Nephron progenitor cell (in vitro differentiated cells): ENCODE measurements at regions not wholly inside any gene's neighbourhood (a gene's known extent, or its start where the extent isn't known, plus 50 kb on each side); places are given as distances from the start of the nearest gene placed in this dataset.

Experiments
- DNase-seq: peaks from one replicate; pipeline ENCODE4 v3.0.0; 2021
- H3K27ac Mint-ChIP-seq: 2 replicates; pipeline ENCODE4 v1.8.0; 2021; ENCODE audit warnings: mild to moderate bottlenecking, moderate library complexity, mixed read lengths
- H3K27me3 Mint-ChIP-seq: 2 replicates; pipeline ENCODE4 v1.8.0; 2021; ENCODE audit warnings: mild to moderate bottlenecking, low read depth, mixed read lengths; ENCODE audit not compliant: poor library complexity
- H3K36me3 Mint-ChIP-seq: 2 replicates; pipeline ENCODE4 v1.8.0; 2021; ENCODE audit warnings: low read depth, mixed read lengths
- H3K4me1 Mint-ChIP-seq: 2 replicates; pipeline ENCODE4 v1.8.0; 2021; ENCODE audit warnings: mixed read lengths
- H3K4me3 Mint-ChIP-seq: 2 replicates; pipeline ENCODE4 v1.8.0; 2021; ENCODE audit warnings: mild to moderate bottlenecking, moderate library complexity, mixed read lengths
- H3K9me3 Mint-ChIP-seq: 2 replicates; pipeline ENCODE4 v1.8.0; 2021; ENCODE audit warnings: mild to moderate bottlenecking, moderate library complexity, mixed read lengths
- TF ChIP-seq, protein P1 (sequence below): fragments of 200-600 bp; sonication (generic); IDR thresholded peaks from 2 replicates; pipeline ENCODE4 v1.5.0; 2021; ENCODE audit warnings: antibody characterized with exemption

- Mint-ChIP-seq H3K4me3 (peak overlapping the region; percentile 53), H3K4me1 (peaks cover 26% of the 10 kb centered on the region), H3K36me3 (peaks cover 14% of the 10 kb centered on the region), H3K27me3 (no peaks in the 10 kb centered on the region), H3K27ac (peak overlapping the region; percentile 86), H3K9me3 (peaks cover 34% of the 10 kb centered on the region)
- DNase-seq, result no peak
- TF ChIP-seq, protein P1, sequence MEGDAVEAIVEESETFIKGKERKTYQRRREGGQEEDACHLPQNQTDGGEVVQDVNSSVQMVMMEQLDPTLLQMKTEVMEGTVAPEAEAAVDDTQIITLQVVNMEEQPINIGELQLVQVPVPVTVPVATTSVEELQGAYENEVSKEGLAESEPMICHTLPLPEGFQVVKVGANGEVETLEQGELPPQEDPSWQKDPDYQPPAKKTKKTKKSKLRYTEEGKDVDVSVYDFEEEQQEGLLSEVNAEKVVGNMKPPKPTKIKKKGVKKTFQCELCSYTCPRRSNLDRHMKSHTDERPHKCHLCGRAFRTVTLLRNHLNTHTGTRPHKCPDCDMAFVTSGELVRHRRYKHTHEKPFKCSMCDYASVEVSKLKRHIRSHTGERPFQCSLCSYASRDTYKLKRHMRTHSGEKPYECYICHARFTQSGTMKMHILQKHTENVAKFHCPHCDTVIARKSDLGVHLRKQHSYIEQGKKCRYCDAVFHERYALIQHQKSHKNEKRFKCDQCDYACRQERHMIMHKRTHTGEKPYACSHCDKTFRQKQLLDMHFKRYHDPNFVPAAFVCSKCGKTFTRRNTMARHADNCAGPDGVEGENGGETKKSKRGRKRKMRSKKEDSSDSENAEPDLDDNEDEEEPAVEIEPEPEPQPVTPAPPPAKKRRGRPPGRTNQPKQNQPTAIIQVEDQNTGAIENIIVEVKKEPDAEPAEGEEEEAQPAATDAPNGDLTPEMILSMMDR, result no peak
Observed at GRCh38 chr3:26245236-26245635, 377.3 kb upstream of the LRRC3B start.

DNA sequence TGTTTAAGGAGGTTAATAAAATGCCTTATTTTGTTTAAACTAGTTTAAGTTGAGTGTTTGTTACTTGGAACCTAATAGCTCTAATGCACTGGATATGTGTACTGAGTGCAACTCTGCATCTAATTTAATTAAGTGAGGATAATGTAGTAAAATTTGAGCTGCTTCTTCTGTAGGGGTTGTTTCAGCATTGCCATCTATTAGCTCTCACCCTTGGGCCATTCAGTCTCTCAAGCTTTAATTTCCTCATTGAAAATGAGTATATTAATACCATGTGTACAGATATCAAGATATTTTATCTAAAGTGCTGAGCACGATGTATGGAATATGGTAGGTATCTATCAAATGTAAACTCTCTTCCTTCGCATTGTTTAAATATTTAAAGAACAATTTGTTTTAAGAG is 375.7 kb upstream of the LRRC3B start:
- TF ChIP-seq, protein P1, result no peak
- peaks cover 26% of the 10 kb centered on the region for H3K4me1 Mint-ChIP-seq
- H3K27me3 Mint-ChIP-seq, result no peaks in the 10 kb centered on the region
- H3K4me3 Mint-ChIP-seq, result no peak overlapping the region
- no peak for DNase-seq
- H3K9me3 Mint-ChIP-seq, result peaks cover 30% of the 10 kb centered on the region
- H3K27ac Mint-ChIP-seq, result no peak overlapping the region
- peaks cover 14% of the 10 kb centered on the region for H3K36me3 Mint-ChIP-seq

- no peak for DNase-seq
- Mint-ChIP-seq H3K4me1 (peaks cover 26% of the 10 kb centered on the region), H3K36me3 (peaks cover 14% of the 10 kb centered on the region), H3K27ac (no peak overlapping the region), H3K4me3 (no peak overlapping the region), H3K27me3 (no peaks in the 10 kb centered on the region), H3K9me3 (peaks cover 22% of the 10 kb centered on the region)
- TF ChIP-seq, protein P1, result no peak
Observed at GRCh38 chr3:26247712-26248111, 374.9 kb upstream of the LRRC3B start.

GRCh38 chr3:26252001-26252400 is 370.6 kb upstream of the LRRC3B start:
- H3K4me1 Mint-ChIP-seq, result peaks cover 18% of the 10 kb centered on the region
- TF ChIP-seq, protein P1, result no peak
- H3K36me3 Mint-ChIP-seq, result no peaks in the 10 kb centered on the region
- no peak for DNase-seq
- H3K27me3 Mint-ChIP-seq, result no peaks in the 10 kb centered on the region
- no peaks in the 10 kb centered on the region for H3K9me3 Mint-ChIP-seq
- no peak overlapping the region for H3K4me3 Mint-ChIP-seq
- no peak overlapping the region for H3K27ac Mint-ChIP-seq

GRCh38 chr3:26256224-26256623 is 366.3 kb upstream of the LRRC3B start:
- Mint-ChIP-seq H3K9me3 (no peaks in the 10 kb centered on the region), H3K27me3 (no peaks in the 10 kb centered on the region), H3K36me3 (no peaks in the 10 kb centered on the region), H3K4me3 (no peak overlapping the region), H3K4me1 (no peaks in the 10 kb centered on the region), H3K27ac (no peak overlapping the region)
- DNase-seq, result no peak
- TF ChIP-seq, protein P1, result no peak

DNA sequence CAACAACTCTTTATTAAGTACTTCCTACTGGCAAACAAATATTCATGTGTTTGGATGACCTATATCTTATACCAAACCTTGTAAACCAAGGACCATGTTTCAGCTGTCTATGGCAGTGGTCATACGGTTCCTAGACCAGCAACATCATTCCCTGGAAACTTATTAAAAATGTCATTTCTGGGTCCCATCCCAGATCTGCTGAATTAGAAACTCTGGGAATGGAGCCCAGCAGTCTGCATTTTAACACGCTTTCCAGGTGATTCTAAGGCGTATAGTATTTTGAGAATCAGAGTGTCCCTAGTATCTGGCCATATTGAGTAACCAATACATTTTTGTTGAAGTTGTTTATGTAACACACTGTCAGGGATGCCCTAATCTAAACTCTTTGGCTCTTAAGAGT is 363.4 kb upstream of the LRRC3B start:
- DNase-seq, result no peak
- H3K9me3 Mint-ChIP-seq, result no peaks in the 10 kb centered on the region
- no peaks in the 10 kb centered on the region for H3K4me1 Mint-ChIP-seq
- H3K36me3 Mint-ChIP-seq, result no peaks in the 10 kb centered on the region
- TF ChIP-seq, protein P1, result no peak
- no peak overlapping the region for H3K27ac Mint-ChIP-seq
- H3K4me3 Mint-ChIP-seq, result no peak overlapping the region
- H3K27me3 Mint-ChIP-seq, result no peaks in the 10 kb centered on the region
